Fibroblast of mammary gland (primary cell): ENCODE measurements at regions not wholly inside any gene's neighbourhood (a gene's known extent, or its start where the extent isn't known, plus 50 kb on each side); places are given as distances from the start of the nearest gene placed in this dataset.

Experiments used
- DNase-seq: peaks from one replicate; pipeline ENCODE4 v3.0.0-alpha.2; 2010; ENCODE audit warnings: low read depth
- H3K4me3 ChIP-seq: 2 replicates; pipeline ENCODE4 v1.5.1; 2011; ENCODE audit warnings: low read depth, mild to moderate bottlenecking, low read length, moderate library complexity; ENCODE audit not compliant: control insufficient read depth
- CTCF ChIP-seq: conservative IDR thresholded peaks from 2 replicates; pipeline ENCODE4 v1.5.1; 2011; ENCODE audit warnings: low read depth, low read length, inconsistent platforms; ENCODE audit not compliant: control insufficient read depth, insufficient read depth

- no peak for DNase-seq
- no peak for TF ChIP-seq CTCF
- H3K4me3 ChIP-seq: no peak overlapping the region
Measured at GRCh38 chr17:6893382-6894205, 62.1 kb upstream of the TEKT1 start.

GRCh38 chr17:6894206-6894528 is 62.6 kb upstream of the TEKT1 start:
- H3K4me3 ChIP-seq: no peak overlapping the region
- peak; percentile 60 for TF ChIP-seq CTCF
- DNase-seq: peak; percentile 30

GRCh38 chr17:6901086-6901485 is 69.6 kb upstream of the TEKT1 start:
- DNase-seq: no peak
- no peak overlapping the region for H3K4me3 ChIP-seq
- TF ChIP-seq CTCF: no peak

GRCh38 chr17:6903326-6903900 is 71.9 kb upstream of the TEKT1 start:
- H3K4me3 ChIP-seq: no peak overlapping the region
- TF ChIP-seq CTCF: no peak
- no peak for DNase-seq

- H3K4me3 ChIP-seq: no peak overlapping the region
- no peak for TF ChIP-seq CTCF
- no peak for DNase-seq
Measured at GRCh38 chr17:6908807-6909206, 77.3 kb upstream of the TEKT1 start.

GRCh38 chr17:6910987-6911603 is 79.6 kb upstream of the TEKT1 start:
- H3K4me3 ChIP-seq: no peak overlapping the region
- DNase-seq: peak; percentile 64
- TF ChIP-seq CTCF: peak; percentile 75
